HCT116 (cell line): ENCODE measurements at regions not wholly inside any gene's neighbourhood (a gene's known extent, or its start where the extent isn't known, plus 50 kb on each side); places are given as distances from the start of the nearest gene placed in this dataset.

Experiments
- ATF3 ChIP-seq: IDR thresholded peaks from 2 replicates; pipeline ENCODE4 v1.6.1; 2012
- CEBPB ChIP-seq: IDR thresholded peaks from 2 replicates; pipeline ENCODE4 v1.6.1; 2012; ENCODE audit warnings: low read depth
- CTCF ChIP-seq, 3 experiments: fragments of 200-600 bp in 1 of 3; sonication (generic) in 1 of 3; IDR thresholded peaks in 2 of 3; conservative IDR thresholded peaks in 1 of 3; 2 replicates each; pipeline ENCODE4 v1.5.1; 2012 to 2017; ENCODE audit warnings: low read depth in 2 of 3, low read length in 2 of 3, antibody characterized with exemption in 1 of 3, borderline replicate concordance in 1 of 3, control low read depth in 1 of 3, mild to moderate bottlenecking in 1 of 3, mixed read lengths in 1 of 3, mixed run types in 1 of 3, moderate library complexity in 1 of 3; ENCODE audit not compliant: insufficient read depth in 1 of 3
- EZH2 ChIP-seq: fragments of 200-600 bp; sonication (generic); IDR thresholded peaks from 2 replicates; pipeline ENCODE4 v1.6.1; 2017; ENCODE audit warnings: antibody characterized with exemption, mixed run types
- EZH2phosphoT487 ChIP-seq: fragments of 200-600 bp; IDR thresholded peaks from 2 replicates; pipeline ENCODE4 v1.6.1; 2018; ENCODE audit warnings: antibody characterized with exemption, borderline replicate concordance
- FOSL1 ChIP-seq: IDR thresholded peaks from 2 replicates; pipeline ENCODE4 v1.6.1; 2012; ENCODE audit warnings: low read depth
- POLR2A ChIP-seq: IDR thresholded peaks from 2 replicates; pipeline ENCODE4 v1.7.0; 2011; ENCODE audit warnings: borderline replicate concordance; ENCODE audit not compliant: insufficient read depth, insufficient read length; ENCODE audit errors: extremely low read depth
- POLR2AphosphoS5 ChIP-seq: IDR thresholded peaks from 2 replicates; pipeline ENCODE4 v1.6.1; 2011; ENCODE audit warnings: mild to moderate bottlenecking, low read depth, low read length, moderate library complexity
- ZBTB33 ChIP-seq: IDR thresholded peaks from 2 replicates; pipeline ENCODE4 v1.6.1; 2011; ENCODE audit warnings: mild to moderate bottlenecking, low read length, moderate library complexity; ENCODE audit not compliant: insufficient replicate concordance; ENCODE audit errors: extremely low read depth
- ZNF274 ChIP-seq: fragments of 200-500 bp; sonication (Bioruptor generic); IDR thresholded peaks from 2 replicates; pipeline ENCODE4 v1.6.1; 2014; ENCODE audit warnings: mild to moderate bottlenecking, low read depth, low read length, inconsistent platforms

- no peak for TF ChIP-seq FOSL1
- no peak for TF ChIP-seq CTCF (IDR thresholded peaks at IDR 0.05 in 2 of 3, conservative IDR thresholded peaks at IDR 0.05 in 1 of 3; ENCODE audit: borderline replicate concordance in 1 of 3, insufficient read depth in 1 of 3, low read depth in 2 of 3, low read length in 2 of 3)
- TF ChIP-seq ATF3: no peak
- TF ChIP-seq POLR2AphosphoS5: no peak
- no peak for TF ChIP-seq EZH2
- no peak for TF ChIP-seq POLR2A
- TF ChIP-seq EZH2phosphoT487: no peak
- no peak for TF ChIP-seq CEBPB
- TF ChIP-seq ZBTB33: no peak
- no peak for TF ChIP-seq ZNF274
Observed at GRCh38 chr1:115475901-115476300, 137.9 kb upstream of the NGF start.
